Activated T-cell treated with anti-CD3 and anti-CD28 coated beads for 48 hours (primary cell): ENCODE measurements at regions not wholly inside any gene's neighbourhood (a gene's known extent, or its start where the extent isn't known, plus 50 kb on each side); places are given as distances from the start of the nearest gene placed in this dataset.
"Not testable (repeated sequence)": the region's sequence is repeated elsewhere in the genome, so short reads cannot be mapped to it uniquely, and the experiment has no call there.

ENCODE experiments used
- DNase-seq: peaks from one replicate; pipeline ENCODE4 v3.0.0-alpha.2; 2020; ENCODE audit warnings: low read depth

DNA sequence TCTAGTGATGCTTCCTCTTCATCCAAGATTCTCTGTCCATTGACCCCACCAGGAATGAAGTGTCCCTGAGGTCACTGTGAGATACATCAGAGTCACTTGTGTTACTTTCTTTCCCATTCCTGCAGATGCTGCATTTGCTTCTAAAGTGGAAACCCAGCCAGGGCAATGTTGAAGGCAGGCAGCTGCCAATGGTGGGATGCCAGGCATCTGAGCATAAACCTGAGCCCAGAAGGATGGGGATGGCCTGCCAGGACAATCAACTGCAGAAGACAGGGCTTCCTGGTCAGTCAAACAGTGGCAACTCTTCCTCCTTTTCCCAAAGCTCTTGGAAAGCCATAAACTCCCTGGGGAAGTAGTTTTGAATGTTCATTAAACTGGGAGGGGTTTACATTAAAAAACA lies 178.0 kb upstream of the TMEM132C start:
- DNase-seq, result no peak

DNA sequence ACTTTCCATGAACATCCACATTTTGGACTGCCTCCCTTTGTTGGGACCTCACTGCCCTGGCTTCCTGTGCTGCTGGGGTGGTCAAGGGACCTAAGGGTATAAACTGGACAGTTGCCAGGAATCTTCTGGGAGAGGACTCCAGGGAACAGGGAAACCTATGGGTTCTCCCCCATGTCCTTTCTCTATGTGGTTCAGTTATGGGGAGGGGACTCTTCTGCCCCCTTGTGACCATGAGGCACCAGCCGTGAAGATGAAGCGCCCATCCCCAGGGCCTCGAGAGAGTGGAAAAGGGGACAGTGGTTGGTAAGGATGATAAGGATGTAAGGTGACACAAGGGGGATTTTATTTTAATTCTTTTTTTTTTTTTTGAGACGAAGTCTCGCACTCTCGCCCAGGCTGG lies 177.0 kb upstream of the TMEM132C start:
- no peak for DNase-seq

DNA sequence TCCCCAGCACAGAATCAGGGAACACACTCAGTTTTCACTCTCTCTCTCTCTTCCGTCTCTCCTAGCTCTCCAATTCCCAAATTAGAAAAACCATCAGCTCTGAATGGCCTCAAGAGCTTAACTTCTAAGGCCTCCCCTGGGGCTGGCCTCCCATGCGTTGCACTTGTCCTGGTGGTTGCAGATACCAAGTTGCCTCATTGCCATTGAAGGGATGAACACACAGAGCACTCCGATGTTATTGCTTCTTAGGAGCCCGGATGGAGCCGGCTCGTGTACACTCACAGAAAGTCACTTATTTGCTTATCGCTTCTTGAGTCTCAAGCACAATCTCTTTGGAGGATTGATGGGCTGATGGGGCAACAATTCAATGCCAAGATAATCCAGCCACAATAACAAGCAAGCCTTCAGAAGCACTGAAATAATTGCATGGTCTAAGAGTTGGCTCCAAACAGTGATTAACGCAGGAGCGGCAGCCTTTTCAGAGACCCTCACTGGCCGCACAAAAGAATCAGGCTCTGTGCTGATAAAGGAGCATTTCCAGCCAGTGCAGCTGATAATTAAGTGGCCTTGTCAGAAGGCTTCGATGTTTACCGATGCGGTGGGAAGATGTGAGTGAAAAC lies 175.8 kb upstream of the TMEM132C start:
- DNase-seq, result no peak

DNA sequence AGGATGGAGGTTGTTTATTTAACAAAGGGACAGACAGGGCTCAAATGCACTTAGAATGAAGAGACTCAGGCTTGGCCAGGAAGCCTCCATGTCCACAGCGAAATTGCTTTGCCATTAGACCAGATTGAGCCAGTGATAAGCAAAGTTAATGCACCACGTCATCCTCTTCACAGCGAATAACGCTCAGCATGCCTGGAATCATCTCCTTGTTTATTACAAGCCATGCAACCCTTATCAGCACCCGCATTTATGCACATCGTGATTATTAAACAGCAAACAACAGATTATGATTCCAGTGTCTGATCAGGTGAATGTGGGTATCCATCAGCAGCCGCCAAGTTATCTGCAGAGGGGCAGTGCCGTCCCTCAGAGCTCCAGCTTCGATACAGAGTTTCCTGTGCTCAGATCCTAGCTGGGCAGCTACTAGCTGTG lies 175.0 kb upstream of the TMEM132C start:
- no peak for DNase-seq

DNA sequence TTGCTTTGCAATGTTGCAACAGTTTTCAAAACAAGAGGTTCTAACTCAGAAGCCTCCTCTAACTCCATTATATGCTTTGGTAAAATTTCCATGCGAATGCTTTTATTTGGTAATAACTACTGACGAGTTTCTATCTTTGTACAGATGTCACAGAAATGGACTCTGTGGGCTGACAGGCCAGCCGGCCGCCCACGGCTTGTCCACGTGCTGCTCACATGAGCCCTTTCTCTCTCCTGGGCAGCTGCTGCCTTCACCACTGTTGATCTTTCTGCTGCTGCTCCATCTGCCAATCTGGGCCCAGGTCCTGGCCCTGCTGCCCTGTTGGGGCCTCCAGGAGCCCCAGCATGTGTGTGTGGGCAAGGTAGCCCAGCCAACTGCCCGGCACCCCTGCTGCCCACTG lies 168.2 kb upstream of the TMEM132C start:
- no peak for DNase-seq

DNA sequence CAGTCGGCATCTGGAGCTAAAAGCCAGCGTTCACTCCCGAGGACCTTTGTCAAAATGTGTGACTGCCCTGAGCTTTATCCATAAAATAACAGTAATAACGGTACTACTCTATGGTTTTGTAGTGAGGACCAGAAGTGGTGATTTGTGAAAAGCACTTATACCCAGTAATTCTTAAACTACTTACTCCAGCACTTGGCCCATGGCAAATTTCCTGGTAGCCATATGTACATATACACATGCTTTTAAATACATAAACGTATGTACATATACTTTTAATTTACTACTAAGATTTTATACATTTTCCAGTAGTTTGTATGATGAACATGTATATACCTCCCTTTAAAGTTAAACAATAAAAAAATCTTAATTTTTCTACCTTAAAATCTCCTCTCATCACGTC lies 163.8 kb upstream of the TMEM132C start:
- no peak for DNase-seq

DNA sequence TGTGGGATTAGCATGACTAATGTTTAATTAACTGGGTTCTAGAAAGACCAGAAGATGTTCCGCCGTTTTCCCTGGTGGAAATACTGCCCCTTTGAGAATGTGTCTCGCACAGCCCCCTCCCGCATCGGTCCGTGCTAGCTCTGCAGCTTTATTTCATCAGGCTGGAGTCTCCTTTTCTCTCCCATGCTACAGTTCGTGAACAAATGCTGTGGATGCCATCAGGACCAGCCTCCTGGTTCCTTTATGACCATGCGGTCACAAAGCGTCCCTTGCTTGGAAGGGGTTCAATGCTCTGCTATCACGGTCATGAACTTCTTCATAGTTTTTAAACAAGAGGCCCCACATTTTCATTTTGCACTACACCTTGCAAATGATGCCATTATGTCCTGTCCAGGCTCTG lies 157.7 kb upstream of the TMEM132C start:
- DNase-seq, result no peak

DNA sequence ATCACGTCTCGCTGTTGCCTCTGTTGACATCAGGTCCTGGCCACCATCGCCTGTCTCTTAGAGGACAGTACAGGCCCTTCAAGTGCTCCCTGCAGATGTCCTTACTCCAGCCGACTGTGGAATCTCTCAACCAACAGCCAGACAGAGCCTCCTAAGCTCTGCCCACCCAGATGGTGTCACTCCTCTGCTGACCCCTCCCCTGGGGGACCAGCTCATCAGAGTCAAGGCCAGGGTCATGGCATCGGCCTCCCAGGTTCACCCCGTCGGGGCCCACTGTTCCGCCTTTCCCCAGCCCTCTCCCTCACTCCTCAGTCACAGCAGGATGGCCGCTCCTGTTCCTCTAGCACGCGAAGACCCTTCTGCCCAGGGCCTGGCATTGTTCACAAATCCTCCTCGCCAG lies 157.3 kb upstream of the TMEM132C start:
- no peak for DNase-seq

DNA sequence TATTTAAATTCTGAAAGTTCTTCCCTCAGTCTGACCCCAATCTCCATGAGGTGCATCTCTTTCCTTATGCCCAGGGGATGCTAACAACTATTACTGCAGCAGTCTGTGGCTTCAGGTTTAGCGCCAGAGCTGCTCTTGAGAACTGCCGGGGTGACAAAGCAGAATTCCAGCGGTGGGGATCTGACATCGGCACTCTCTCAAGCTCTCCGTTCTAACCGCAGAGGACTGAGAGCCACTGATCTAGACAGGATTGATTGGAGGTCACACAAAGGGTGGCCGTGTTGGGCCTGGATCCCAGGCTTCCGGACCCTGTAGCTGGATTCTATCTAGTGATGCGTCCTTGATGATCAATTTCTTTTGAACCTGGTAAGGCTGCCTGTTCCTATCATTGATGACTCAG lies 155.6 kb upstream of the TMEM132C start:
- no peak for DNase-seq

DNA sequence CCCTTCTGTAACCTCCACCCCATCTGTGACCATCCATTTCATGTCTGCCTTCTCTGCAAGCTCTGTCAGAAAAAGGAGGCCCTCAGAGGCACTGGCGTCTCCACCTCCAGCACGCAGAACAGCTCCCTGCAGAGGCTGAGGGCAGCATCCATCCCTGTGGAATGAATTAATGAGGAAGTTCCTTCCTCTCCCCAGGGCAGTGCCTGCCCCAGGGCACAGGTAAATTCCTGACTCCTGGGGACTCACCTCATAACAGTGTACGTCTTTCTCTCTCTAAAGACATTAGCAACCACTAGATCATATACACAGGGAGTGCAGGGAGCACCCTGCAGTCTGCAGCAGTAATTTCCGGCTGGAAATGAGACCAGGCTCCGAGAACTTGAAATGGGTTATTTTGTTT lies 155.0 kb upstream of the TMEM132C start:
- no peak for DNase-seq

DNA sequence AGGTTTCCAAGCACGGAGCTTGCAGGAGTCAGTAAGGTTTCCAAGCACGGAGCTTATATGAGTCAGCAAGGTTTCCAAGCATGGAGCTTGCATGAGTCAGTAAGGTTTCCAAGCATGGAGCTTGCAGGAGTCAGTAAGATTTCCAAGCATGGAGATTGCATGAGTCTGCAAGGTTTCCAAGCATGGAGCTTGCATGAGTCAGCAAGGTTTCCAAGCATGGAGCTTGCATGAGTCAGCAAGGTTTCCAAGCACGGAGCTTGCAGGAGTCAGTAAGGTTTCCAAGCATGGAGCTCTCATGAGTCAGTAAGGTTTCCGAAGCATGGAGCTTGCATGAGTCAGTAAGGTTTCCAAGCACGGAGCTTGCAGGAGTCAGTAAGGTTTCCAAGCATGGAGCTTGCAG lies 153.7 kb upstream of the TMEM132C start:
- DNase-seq, result not testable (repeated sequence)

DNA sequence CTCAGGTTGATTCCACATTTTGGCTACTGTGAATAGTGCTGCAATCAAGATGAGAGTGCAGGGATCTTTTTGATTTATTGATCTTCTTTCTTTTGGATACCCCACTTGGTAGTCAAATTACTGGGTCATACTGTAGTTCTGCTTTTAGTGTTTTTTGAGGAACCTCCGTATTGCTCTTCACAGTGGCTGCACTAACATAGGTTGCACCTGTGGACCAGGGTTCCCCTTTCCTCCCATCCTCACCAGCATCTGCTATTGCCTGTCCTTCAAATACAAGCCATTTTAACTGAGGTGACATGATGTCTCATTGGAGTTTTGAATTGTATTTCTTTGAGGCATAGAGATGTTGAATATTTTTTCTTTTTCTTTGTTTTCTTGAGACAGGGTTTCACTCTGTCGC lies 152.5 kb upstream of the TMEM132C start:
- no peak for DNase-seq

DNA sequence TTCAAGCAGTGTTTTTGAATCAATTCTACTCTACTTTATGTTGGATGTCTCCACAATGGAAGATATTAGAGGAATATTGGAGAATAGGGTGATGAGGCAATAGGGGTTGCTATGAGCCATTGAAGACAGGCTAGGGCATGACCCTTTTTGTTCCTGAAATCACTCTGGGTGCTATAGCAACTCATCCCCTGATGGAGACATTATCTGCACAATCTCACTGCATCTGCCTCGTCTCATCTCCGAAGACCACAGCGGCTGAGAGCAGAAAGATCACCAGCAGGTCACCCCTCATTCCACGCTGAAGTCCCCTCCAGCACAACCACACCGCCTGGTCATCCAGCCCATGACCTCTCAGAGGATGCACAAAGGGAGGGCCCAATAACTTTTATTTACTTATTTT lies 150.4 kb upstream of the TMEM132C start:
- DNase-seq, result no peak

DNA sequence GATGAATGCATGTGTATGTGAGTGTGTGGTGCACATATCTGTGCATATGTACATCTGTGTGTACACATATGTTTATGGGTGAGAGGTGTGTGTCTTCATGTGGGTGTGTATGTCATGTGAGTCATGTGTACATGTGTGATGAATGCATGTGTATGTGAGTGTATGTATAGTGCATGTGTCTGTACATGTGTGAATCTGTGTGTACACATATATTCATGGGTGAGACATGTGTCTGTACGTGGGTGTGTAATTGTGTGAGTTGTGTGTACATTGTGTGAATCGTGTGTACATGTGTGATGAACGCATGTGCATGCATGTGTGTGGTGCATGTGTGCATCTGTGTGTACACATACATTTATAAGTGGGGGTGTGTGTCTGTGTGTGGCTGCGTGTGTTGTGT lies 146.9 kb upstream of the TMEM132C start:
- DNase-seq, result no peak

DNA sequence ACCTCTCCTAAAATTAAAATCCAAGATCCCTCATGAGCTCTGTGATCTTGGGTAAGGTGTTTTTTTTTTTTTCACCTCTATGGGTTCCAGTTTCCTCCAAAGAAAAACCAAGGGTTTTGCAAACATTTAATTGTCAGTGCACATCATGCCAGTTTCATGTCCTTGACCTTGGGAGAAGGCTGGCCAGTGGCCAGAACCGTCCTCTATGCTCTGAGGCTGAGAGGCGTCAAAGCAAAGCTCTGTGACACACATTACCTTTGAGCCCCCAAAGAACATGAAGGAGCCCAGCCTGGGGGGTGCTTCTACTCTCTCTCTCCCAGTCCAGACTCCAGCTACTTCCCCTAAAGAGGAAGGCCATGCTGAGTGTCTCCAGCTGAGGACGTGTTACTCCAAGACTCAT lies 145.5 kb upstream of the TMEM132C start:
- DNase-seq, result no peak

DNA sequence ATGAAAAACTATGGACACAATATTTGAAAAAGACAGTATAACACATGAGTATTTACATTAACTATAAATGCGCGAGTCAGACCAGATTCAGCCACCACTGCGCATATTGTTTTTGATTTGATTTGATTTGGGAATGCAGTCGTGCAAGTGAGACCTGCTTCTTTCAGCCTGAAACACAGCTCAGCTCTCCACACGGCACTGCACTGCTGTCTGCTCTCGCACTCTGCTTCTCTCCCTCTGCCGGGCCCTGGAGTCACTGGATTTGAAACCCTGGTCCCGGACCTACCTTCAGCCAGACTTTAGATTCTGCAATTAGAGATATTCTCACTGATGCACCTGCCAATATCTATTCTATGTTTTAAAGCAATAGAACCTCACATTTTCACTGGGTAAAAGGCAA lies 143.9 kb upstream of the TMEM132C start:
- no peak for DNase-seq

DNA sequence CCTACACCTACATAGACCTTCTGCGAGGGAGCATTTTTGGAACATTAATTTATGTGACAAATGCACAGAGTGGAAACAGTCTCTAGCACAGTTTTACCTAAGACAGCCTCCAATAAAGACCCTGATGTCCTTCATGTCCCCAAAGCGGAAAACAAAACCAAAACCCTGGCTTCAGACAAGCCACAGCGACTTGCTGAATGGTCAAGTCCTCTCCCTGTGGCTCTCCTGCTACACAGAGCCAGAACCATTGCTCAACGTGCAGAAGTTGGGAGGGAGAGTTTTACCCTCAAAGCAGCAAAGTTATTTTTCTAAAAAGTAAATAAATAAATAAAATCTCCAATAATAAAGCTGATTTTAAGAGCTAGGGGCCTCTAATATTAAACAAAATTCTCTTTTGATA lies 135.0 kb upstream of the TMEM132C start:
- no peak for DNase-seq

DNA sequence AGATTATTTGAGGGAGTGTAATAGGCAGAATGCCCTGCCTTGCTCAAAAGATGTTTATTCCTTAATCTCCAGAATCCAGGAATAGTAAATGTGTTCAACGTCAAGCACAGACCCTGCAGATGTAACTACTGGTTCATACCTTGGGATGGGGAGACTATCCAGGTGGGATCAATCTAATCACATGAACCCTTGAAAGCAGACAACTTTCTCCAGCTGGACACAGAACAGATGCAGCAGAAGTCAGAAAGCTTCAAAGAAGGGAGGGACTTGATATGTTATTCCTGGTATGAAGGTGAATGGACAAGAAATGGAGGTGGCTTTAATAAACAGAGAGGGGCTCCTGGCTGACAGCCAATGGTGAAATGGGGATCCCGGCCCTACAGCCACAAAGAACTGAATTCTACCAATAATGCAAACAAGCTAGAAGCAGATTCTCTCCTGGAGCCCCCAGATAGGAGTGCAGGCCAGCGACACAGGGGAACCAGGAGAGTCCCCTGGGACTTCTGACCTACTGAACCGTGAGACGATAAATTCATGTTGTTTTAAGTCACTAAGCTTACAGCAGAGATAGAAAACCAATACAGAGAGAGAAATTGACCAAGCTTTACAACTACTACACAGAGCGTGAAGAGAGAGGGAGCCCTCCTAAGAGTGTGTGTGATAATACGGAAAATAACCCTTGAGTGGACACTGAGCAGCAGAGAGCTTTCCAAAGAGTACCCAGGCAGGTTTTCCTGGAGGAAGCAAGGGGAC lies 133.5 kb upstream of the TMEM132C start:
- DNase-seq, result no peak

DNA sequence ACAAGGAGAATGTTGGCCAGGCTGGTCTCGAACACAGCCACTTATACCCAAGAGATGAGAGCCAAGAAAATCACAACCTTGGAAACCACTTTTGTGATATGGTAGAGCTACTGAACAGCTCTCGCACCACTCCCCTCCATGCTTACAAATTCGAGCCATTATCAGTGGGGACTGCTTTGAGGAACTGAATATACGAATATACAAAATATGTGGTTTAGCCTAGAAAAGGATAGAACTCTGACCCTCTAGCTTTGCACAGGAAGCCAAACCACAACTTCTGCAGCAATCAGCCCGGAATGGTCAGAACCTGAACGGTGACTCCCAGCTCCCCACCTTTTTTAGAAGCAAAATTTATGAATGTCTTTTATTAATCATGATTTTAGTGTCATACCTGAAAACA lies 129.8 kb upstream of the TMEM132C start:
- DNase-seq, result no peak

DNA sequence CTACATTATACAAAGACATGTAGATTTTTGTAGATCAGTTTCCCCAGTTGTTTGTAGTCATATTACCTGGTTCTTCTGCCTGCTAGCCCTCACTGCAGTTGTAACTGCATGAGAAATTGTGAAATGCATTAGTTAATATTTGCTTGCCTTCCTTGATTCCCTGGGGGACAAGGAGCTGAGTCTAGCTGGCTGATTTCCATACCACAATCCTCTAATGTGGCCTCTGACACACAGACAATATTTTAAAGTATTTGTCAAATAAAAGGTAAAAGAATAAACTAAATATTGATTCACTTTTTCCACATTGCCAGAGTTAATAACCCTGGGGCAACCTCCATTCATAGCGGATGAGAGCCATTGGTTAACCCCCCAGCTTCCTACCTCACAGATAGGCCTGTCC lies 128.8 kb upstream of the TMEM132C start:
- no peak for DNase-seq

DNA sequence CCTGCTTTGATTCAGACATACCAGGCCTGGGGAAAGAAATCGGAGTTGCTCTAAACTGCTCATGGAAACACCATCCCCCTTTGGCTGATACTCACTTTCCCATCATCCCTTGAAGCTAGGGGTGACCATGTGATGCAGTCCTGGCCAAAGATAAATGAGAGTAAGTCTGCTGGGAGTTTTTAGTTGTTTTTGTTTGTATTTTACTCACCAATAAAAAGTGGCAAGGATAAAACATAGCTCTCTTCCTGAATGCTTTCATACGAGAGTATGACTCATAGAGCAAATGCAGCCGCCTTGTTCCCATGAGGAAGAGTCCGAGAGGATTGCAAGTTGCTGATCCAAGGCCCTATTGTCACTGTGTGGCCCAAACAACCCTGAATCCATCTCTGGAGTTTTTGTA lies 126.4 kb upstream of the TMEM132C start:
- DNase-seq, result no peak

DNA sequence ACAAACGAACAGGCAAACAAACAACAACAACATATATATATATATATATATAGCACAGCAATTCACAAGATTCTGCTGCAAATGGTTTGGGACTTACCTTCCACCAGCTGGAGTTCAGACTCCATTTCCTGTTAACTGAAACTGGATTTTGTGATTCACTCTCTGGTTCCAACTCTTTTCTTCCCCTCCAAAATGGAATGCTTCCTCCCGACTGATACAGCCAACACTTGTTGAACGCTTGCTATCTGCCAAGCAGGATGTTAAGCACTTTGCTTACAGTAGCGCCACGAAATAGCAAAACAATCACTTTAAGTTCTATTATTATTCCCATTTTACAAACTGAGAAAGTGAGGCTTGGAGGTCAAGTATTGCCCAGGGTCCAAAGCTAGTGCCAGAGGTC lies 116.0 kb upstream of the TMEM132C start:
- DNase-seq, result no peak

DNA sequence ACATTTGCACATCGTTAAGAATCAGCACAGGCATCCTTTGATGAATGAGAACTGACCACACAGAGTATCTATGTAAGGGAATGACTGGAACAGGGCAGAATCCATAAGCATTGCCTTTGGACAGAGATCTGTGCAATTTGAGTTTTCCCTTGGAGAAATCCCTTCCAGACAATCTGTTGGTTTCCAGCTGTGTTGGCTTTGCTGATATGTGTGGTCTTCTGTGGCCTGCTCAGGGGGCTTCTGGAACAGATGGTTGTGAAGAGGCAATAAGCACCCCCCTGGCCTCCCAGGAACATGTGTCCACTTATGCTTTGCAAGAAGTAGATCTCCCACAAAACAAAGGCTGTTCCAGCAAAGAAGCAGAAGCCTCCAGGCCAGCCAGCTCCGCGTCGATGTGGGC lies 111.4 kb upstream of the TMEM132C start:
- DNase-seq, result no peak

DNA sequence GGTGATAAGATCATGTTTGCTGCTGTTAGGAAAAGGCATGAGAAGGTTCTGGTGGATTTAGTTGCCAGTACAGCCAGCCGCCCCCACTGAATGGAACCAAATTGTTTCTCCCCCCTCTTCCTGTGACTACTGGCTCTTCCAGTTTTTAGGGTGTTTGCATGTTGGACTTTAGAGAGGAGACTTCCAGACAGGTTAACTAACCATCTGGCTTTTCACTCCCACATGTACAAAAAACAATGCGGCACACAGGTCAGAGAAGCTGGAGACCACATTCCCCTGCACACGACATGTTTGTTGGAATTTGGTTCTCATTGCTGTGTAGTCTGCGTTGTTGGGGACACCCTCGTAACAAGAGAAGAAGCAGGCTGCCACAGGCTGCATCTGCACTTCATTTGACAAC lies 103.9 kb upstream of the TMEM132C start:
- no peak for DNase-seq
